ENCODE measurements at regions not wholly inside any gene's neighbourhood (a gene's known extent, or its start where the extent isn't known, plus 50 kb on each side); places are given as distances from the start of the nearest gene placed in this dataset.

DNA sequence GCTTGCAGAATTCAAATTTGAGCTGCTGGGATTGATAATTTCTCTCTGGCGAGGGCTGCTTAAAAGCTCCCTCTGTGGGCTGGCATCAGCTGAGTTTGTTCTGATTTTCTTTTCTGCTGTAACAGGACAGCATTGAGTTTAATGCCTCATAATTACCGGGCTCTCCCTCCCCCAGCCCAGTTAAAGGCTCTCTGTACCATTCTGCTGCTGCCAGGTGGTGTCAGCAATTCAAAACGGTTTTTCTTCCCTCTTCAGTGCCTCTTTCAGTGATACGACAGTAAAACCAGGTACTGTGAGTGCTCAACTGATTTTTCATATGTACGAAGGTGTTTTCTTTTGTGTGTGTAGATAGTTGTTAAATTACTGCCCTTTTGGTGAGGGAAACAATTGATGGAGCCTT, 509.3 kb upstream of the CTNND2 start:
- TF ChIP-seq, protein P1, sequence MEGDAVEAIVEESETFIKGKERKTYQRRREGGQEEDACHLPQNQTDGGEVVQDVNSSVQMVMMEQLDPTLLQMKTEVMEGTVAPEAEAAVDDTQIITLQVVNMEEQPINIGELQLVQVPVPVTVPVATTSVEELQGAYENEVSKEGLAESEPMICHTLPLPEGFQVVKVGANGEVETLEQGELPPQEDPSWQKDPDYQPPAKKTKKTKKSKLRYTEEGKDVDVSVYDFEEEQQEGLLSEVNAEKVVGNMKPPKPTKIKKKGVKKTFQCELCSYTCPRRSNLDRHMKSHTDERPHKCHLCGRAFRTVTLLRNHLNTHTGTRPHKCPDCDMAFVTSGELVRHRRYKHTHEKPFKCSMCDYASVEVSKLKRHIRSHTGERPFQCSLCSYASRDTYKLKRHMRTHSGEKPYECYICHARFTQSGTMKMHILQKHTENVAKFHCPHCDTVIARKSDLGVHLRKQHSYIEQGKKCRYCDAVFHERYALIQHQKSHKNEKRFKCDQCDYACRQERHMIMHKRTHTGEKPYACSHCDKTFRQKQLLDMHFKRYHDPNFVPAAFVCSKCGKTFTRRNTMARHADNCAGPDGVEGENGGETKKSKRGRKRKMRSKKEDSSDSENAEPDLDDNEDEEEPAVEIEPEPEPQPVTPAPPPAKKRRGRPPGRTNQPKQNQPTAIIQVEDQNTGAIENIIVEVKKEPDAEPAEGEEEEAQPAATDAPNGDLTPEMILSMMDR (IDR thresholded peaks at IDR 0.05) = no peak
- TF ChIP-seq POLR2AphosphoS5 (IDR thresholded peaks at IDR 0.05) (no peak), POLR2A (IDR thresholded peaks at IDR 0.05) (no peak)

Measured in breast epithelium (tissue), 3 donors.